Stimulated activated CD8-positive, alpha-beta memory T cell treated with anti-CD3 and anti-CD28 coated beads, Interleukin-12 subunit alpha, Interleukin-12 subunit beta, amount 100 ng/mL, for 24 hours (primary cell): ENCODE measurements at regions not wholly inside any gene's neighbourhood (a gene's known extent, or its start where the extent isn't known, plus 50 kb on each side); places are given as distances from the start of the nearest gene placed in this dataset.
"Not testable (repeated sequence)": the region's sequence is repeated elsewhere in the genome, so short reads cannot be mapped to it uniquely, and the experiment has no call there.

Source experiments
- DNase-seq: peaks from one replicate; pipeline ENCODE4 v3.0.0-alpha.2; 2020; ENCODE audit errors: extremely low read depth

DNA sequence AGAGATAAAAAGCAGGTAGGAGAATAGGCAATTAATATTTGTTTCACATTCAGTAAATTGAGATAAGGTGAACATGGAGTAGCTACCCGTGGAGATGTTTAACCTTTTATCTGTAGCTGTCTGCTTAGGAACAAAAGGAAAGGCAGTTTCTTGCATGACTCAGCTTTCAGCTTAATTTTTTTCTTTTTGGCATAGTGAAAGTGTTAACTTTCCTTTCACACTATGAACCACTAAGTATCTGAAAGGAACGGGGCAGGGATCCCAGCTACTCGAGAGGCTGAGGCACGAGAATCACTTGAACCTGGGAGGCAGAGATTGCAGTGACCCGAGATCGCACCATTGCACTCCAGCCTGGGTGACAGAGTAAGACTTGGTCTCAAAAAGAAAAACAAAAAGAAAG lies 176.0 kb downstream of the LACC1 start:
- DNase-seq: not testable (repeated sequence)

DNA sequence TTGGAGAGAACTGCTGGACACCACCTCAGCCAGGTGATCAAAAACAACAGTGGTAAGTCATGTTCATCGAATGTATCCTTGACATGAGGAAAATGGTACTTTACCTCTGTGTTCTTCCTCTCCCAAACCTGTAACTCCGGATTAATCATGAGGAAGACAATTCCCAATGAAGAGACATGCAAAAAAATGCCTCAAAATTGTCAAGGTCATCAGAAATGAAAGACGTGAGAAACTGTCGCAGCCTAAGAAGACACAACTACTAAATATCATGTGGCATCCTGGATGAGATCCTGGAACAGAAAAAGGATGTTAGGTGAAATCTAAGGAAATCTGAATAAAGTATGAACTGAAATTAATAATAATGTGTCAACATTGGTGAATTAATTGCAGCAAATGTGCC lies 178.4 kb downstream of the LACC1 start:
- DNase-seq: no peak

DNA sequence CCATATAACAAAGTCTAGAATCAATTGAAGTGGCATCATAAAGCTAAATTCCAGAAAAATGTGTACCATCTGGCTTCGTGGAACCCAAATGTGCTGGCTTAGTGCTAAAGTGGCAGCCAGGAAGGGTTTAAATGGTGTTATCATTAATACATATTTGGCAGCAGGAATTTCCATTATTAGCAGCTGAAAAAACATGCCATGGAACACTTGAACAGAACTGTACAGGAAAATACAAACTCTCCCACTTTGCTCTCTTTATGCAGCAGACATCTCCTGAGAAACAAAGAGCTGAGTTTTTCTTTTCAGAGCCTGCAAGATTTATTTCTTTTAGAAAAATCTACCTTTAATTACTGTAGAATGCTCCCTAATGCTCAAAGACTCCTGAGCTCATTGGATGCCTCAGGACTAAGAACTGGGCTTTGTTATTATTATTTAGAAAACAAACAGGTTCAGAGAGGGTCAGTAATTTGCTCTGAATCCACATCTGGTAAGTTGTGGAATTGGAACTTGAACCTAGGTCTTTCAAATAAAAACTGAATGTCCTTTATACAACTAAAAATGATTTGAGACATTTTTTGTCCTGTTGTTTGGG lies 179.0 kb downstream of the LACC1 start:
- no peak for DNase-seq

DNA sequence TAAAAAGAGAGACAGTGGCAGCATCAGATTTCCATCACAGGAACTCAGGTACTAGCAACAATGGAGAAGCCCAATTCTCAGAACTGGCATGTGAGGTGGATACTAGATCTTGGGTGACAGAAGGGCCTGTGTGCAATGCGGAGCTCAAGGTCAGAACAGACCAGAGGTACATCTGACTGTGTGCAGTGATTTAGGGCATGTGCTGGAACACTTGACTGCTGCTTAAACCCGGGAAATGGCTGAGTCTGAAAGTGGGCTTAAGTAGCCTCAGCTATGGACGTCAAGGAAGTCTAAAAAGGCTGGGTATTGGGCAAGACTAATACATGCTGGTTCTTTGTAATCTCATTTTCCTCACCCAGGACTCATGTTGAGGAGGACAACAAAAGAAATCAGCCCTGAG lies 182.2 kb downstream of the LACC1 start:
- DNase-seq: no peak

GRCh38 chr13:44063467-44063866 lies 183.8 kb downstream of the LACC1 start:
- no peak for DNase-seq

GRCh38 chr13:44063881-44064280 lies 184.2 kb downstream of the LACC1 start:
- DNase-seq: no peak

DNA sequence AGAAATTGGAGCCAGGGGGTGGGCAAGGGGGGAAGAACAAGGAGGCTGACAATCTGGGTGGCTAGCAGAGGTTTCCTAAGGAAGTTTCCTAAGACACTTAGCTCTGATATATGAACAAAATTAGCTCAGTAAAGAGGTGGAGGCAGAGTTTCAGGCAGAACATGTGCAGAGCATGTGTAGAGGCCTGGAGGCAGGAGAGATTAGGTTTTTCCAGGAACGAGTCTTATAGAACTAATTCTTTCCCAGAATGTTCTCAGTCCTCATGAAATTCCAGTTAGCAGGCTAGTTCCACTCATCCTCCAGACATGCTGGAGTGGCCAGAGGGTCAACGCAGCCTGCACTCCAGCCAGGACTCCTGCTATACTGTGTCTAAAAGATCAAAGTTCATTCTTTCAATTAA lies 184.7 kb downstream of the LACC1 start:
- no peak for DNase-seq

DNA sequence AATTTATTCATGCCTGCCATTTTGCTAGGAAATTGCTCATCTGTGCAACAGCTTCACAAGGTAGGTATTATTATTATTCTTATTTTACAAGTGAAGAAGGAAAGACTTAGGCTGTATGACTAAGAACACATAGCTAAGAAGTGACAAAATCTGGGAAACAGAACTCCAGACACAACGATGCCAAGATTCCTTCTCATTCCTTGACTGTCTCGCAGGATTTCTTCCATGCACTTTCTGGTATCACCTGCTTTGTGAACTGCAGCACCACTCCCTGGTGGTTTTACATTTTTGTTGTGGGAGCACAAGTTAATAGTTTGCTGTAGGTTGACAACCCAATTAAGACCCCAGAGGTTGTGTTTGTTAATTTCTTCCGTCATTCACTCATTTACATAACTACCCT lies 188.5 kb downstream of the LACC1 start:
- DNase-seq: no peak

GRCh38 chr13:44068737-44069136 lies 189.0 kb downstream of the LACC1 start:
- no peak for DNase-seq

GRCh38 chr13:44072536-44072935 lies 192.8 kb downstream of the LACC1 start:
- no peak for DNase-seq

DNA sequence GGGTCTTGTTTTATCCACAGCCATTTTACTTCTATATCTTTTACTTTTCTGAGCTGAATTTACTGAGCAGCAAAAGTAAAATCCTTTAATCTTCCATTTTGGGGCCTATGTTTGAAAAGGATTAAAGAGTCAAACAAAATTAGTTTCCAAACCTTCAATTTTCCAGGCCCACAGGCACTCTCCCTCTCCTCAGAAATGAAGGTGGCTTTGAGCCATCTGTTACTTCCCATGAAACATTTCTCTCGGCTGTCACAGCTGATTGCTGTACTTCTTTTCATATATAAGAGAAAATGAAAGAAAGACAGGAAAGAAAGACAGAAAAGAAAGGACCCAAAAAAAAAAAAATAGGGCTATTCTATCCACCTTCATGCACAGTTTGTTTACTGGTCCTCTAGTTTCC lies 194.9 kb downstream of the LACC1 start:
- no peak for DNase-seq

DNA sequence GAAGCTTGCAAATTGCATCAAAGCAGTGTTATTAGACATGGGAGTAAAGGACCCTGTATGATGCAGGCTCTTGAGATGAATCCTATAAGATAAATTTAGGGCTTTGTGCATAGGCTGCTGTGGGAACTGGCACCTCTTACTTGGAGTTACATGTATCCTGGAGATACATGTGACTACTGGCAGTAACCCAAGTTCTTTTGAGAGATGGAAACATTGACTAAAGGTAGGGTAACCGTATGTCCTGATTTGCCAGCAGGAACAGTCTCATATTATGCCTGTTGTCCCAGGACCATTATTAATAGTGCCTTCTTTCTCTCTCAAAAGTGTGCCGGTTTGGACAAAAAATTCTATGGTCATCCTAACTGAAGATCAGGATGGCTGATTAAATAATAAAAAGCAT lies 195.4 kb downstream of the LACC1 start:
- no peak for DNase-seq

- DNase-seq: no peak
Observed at GRCh38 chr13:44078806-44079376, 199.2 kb downstream of the LACC1 start.

DNA sequence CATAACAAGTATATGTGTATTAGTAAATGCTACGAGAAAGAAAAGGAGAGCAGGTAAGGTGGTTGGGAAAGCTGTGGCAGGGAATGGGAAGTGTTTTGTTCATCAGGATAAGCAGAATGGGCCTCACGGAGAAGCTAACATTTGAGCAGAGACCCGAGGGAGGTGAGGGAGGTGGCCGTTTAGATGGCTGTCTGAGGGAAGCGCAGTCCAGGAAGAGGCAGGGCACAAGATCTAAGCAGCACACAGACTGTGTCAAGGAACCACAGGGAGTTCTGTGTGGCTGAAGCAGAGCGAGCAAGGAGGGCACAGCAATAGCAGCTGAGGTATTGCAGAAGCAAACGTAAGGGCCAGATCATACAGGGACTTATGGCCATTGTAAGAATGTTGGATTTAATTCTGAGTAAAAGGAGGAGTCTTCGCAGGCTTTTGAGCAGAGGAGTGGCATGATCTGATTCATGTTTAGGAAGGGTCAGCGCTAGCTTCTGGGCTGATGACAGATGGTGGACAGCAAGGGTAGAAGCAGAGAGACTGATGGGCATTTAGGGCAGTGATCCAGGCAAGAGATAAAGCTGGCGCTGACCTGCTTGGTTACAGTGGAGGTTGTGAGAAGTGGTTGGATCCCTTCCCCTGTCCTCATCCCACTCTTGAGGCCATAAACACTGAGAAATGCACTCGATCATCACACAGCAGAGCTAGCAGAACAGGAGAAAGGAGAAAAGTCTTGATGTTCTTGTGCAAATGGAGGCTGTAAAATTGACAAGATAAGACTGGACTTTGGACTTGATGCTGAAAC lies 199.9 kb downstream of the LACC1 start:
- no peak for DNase-seq

- DNase-seq: no peak
Observed at GRCh38 chr13:44084146-44084545, 204.4 kb downstream of the LACC1 start.

DNA sequence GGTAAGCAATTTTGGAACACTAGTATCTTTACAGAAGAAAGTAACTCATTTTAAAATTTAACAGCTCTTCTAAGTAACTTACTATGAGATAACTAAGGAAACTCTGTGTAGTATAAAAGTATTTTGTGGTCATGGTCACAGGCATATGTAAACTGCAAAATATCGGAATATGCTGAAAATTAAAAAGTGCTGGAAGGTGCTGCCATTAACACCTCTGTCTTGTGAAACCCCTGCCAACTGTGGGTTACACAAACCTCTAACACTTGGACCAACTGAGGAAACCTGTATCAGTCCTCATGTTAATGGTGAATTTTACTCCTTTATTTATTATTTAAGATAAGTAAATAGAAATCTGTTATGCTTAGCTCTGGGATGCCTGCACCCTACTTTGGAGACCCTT lies 206.7 kb downstream of the LACC1 start:
- DNase-seq: no peak

DNA sequence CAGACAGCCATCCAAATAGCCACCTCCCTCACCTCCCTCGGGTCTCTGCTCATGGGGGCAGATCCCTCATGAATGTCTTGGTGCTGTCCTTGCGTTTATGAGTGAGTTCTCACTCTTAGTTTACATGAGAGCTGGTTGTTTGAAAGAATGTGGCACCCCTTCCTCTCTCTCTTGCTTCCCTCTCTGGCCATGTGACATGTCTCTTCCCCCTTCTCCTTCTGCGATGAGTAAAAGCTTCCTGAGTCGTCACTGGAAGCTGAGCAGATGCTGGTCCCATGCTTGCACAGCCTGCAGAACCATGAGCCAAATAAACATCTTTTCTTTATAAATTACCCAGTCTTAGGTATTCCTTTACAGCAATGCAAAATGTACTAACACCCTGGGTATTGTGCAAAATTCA lies 208.7 kb downstream of the LACC1 start:
- DNase-seq: no peak

GRCh38 chr13:44088991-44089413 lies 209.3 kb downstream of the LACC1 start:
- DNase-seq: no peak

DNA sequence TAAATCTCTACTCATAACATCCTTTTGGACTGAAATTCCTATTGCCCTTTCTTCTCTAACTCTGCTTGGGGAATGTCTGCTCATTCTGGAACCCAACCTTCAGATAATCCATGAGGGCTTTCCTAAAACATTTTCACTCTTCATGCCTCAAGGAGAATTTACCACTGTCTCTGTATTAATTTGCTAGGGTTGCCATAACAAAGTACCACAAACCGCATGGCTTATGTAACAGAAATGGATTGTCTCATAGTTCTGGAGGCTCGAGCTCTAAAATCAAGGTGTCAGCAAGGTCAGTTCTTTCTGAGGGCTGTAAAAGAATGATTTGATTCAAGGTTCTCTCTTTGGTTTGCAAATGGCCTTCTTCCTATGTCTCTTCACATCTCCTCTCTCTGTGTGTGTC lies 209.7 kb downstream of the LACC1 start:
- no peak for DNase-seq

DNA sequence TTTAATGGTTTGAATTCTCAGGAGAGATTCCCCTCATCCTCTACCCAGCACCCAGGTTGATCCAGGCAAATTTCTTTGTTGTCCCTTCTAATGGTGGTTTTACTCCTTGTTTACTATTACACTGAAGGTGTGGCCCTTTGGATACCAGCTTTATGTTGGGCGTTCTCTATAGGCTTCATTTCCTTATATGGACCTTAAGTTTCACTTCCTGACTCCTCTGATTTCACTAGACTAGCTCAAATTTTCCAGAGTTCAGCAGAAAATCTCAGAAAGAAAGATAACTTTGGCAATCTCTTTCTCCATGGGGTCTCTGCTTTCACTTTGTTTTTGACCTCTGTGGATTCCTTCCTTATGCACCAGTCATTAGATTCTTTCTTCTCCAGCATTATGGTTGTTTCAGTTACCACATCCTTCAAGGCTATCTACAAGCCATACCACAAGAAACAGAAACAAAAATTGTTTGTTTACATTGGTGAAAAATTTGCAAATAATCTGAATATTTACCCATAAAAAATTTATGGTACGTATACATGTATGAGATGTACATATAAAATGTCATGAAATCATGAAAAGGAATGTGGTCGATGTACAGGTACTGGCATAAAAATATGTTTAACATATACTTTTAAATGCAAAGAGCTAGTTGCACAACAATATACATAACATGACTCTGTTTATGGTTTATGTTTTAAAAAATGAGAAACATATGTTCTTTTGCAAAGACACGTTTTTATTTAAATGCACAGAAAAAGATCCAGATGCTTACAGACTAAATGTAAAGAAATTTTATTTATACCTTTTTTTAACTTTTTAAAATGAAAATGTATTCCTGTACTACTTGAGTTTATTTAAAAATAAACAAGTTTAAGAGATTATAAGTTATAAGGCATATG lies 212.6 kb downstream of the LACC1 start:
- no peak for DNase-seq

DNA sequence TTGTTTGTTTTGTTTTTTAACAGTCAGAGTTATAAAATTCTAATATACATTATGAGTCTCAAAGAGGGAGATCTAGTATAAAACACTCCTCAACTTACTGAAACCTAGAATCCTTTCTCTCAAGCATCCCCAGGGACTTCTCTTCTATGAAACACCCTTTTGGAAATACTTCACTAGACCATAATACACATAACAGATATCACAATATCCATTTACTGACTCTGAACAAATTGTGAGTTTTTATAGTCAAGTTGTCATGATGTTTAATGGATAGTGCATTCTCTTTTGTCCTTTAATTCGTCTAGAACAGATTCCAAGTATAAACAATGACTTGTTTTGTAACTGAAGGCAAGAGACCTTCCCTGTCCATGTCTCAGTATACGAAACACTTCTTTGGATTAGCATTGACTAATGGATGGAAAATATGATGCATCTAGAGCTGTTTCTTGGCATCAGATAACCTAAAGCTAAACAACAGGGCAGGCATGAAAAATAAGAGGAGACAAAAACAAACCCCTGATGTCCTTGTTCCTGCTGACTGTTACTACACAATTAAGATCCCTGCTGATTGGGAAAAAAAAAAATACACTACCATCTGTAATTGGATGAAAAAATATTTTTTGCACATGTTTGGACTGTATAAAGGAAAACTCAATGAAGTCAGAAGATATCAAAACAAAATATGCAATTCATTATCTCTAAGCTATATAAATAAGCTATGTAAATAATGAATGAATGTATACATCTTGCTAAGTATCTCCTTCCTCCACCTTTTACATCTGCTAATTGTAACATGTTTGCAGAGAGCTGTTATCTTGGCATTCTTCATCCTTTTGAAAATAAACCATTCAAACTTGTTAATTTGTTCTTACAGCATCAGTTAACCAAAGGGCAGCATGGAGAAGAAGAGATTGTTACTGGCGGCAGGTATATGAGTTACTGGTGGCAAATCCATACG lies 214.2 kb downstream of the LACC1 start:
- no peak for DNase-seq
